OCI-LY3 (cell line): ENCODE measurements at regions not wholly inside any gene's neighbourhood (a gene's known extent, or its start where the extent isn't known, plus 50 kb on each side); places are given as distances from the start of the nearest gene placed in this dataset.

ENCODE experiments used
- CTCF ChIP-seq: fragments of 200-600, 300-600 bp; sonication (generic); IDR thresholded peaks from 2 replicates; pipeline ENCODE4 v1.5.1; 2014; ENCODE audit warnings: antibody characterized with exemption, low read length, low read depth
- EZH2phosphoT487 ChIP-seq: fragments of 200-600 bp; shearing (Covaris generic); IDR thresholded peaks from 2 replicates; pipeline ENCODE4 v1.6.1; 2018; ENCODE audit warnings: antibody characterized with exemption, mixed run types, low read depth

- TF ChIP-seq CTCF (peak; percentile 25; the same call in 1 of the 2 replicates), EZH2phosphoT487 (no peak)
These were observed 233.9 kb upstream of the GBE1 start for GRCh38 chr3:81995329-81995728.
